HepG2 (cell line): ENCODE measurements at regions not wholly inside any gene's neighbourhood (a gene's known extent, or its start where the extent isn't known, plus 50 kb on each side); places are given as distances from the start of the nearest gene placed in this dataset.

Experiments
- ATAC-seq: fragments of 200-7000 bp; cut with Tn5 transposase; 3 replicates; pipeline ENCODE4 v1.9.1; 2020; ENCODE audit warnings: mild to moderate bottlenecking, moderate library complexity
- BruUV-seq: library from RNA; stranded (reverse); fragments of 400-500 nt; replicated peaks from 2 replicates; lab custom pipeline; 2021; lab: Mats Ljungman, UMichigan
- CTCF ChIA-PET: fragments of 300-600 bp; formaldehyde crosslinking; extraction: SDS; loops from one replicate; lab custom pipeline; 2021; ENCODE audit warnings: low total read pairs, inconsistent platforms, low intra/inter-chr PET ratio; lab: Yijun Ruan, JAX
- POLR2A ChIA-PET: fragments of 350-600 bp; sonication (Branson Sonifier 250); formaldehyde crosslinking; loops from one replicate; lab custom pipeline; 2020; ENCODE audit warnings: antibody characterized with exemption, inconsistent platforms; lab: Yijun Ruan, JAX
- DNase-seq: peaks from one replicate; pipeline ENCODE4 v3.0.0-alpha.2; 2015; ENCODE audit warnings: low spot score
- FAIRE-seq: peaks from 3 replicates; lab custom pipeline; 2011; peaks lifted over from hg19 to GRCh38; lab: Jason Lieb, UNC
- H2AFZ ChIP-seq: one replicate; pipeline ENCODE4 v1.6.1; 2011; ENCODE audit warnings: low read length, inconsistent platforms
- H3K27ac ChIP-seq: fragments of 300-600 bp; 3 replicates; pipeline ENCODE4 v1.8.0; 2011; ENCODE audit warnings: mixed run types, mild to moderate bottlenecking, mixed read lengths, low read length, inconsistent platforms; ENCODE audit not compliant: insufficient read depth; ENCODE audit errors: extremely low read length
- H3K27me3 ChIP-seq, 2 experiments: fragments of 200-600 bp in 1 of 2; 2 replicates in 1 of 2; 3 replicates in 1 of 2; pipeline versions ENCODE4 v1.6.0 to v1.8.0; 2011; ENCODE audit warnings: low read length in 2 of 2, mild to moderate bottlenecking in 2 of 2, moderate library complexity in 2 of 2, inconsistent platforms in 1 of 2; ENCODE audit not compliant: insufficient read depth in 2 of 2, control insufficient read depth in 1 of 2
- H3K36me3 ChIP-seq, 2 experiments: fragments of 200-600 bp in 1 of 2; replicated peaks in 1 of 2; 2 replicates in 1 of 2; 3 replicates in 1 of 2; pipeline versions ENCODE4 v1.5.1 to v1.8.0; 2011; ENCODE audit warnings: low read length in 2 of 2, inconsistent platforms in 1 of 2; ENCODE audit not compliant: insufficient read depth in 2 of 2, control insufficient read depth in 1 of 2
- H3K4me1 ChIP-seq: 2 replicates; pipeline ENCODE4 v1.5.1; 2012; ENCODE audit warnings: low read length, inconsistent platforms; ENCODE audit not compliant: insufficient read depth
- H3K4me2 ChIP-seq: 2 replicates; pipeline ENCODE4 v1.6.0; 2011; ENCODE audit warnings: low read depth, low read length, inconsistent platforms
- H3K4me3 ChIP-seq, 3 experiments: fragments of 200-600 bp in 1 of 3; sonication (generic), shearing (Covaris generic) in 1 of 3; replicated peaks in 1 of 3; 2 replicates each; pipeline ENCODE4 v1.5.1; 2011 to 2016; ENCODE audit warnings: low read length in 3 of 3, inconsistent platforms in 2 of 3, low read depth in 2 of 3, mild to moderate bottlenecking in 2 of 3, control low read depth in 1 of 3, mixed read lengths in 1 of 3; ENCODE audit not compliant: insufficient read depth in 1 of 3
- H3K79me2 ChIP-seq: one replicate; pipeline ENCODE4 v1.6.1; 2011; ENCODE audit warnings: low read length, inconsistent platforms; ENCODE audit not compliant: insufficient read depth
- H3K9ac ChIP-seq: 2 replicates; pipeline ENCODE4 v1.6.0; 2011; ENCODE audit warnings: mild to moderate bottlenecking, low read depth, low read length, inconsistent platforms; ENCODE audit not compliant: insufficient read depth
- H3K9me3 ChIP-seq: 2 replicates; pipeline ENCODE4 v1.5.1; 2012; ENCODE audit warnings: mild to moderate bottlenecking, low read length
- H4K20me1 ChIP-seq: 2 replicates; pipeline ENCODE4 v1.6.0; 2011; ENCODE audit warnings: inconsistent platforms, mild to moderate bottlenecking, low read length, moderate library complexity; ENCODE audit not compliant: insufficient read depth
- CBFB ChIP-seq: sonication (generic); formaldehyde crosslinking; IDR thresholded peaks from 2 replicates; pipeline ENCODE4 v1.4.0; 2020; ENCODE audit warnings: missing genetic modification reagents
- CC2D1A ChIP-seq: sonication (generic); formaldehyde crosslinking; IDR thresholded peaks from 2 replicates; pipeline ENCODE4 v1.8.1; 2023; ENCODE audit warnings: mild to moderate bottlenecking, missing genetic modification reagents
- CCAR2 ChIP-seq: fragments of 200-400 bp; formaldehyde crosslinking; optimal IDR thresholded peaks from 2 replicates; pipeline ENCODE3; 2018; ENCODE audit warnings: low read depth, mild to moderate bottlenecking, low read length, moderate library complexity
- RFXANK ChIP-seq: IDR thresholded peaks from 2 replicates; pipeline ENCODE4 v1.6.1; 2016
- ZC3H4 ChIP-seq: sonication (generic); formaldehyde crosslinking; IDR thresholded peaks from 2 replicates; pipeline ENCODE4 v1.4.0; 2020; ENCODE audit warnings: missing genetic modification reagents, borderline replicate concordance
- ZNF30 ChIP-seq: sonication (generic); formaldehyde crosslinking; IDR thresholded peaks from 2 replicates; pipeline ENCODE4 v1.5.0; 2020; ENCODE audit warnings: mild to moderate bottlenecking, missing genetic modification reagents
- ZNF598 ChIP-seq: sonication (generic); formaldehyde crosslinking; IDR thresholded peaks from 2 replicates; pipeline ENCODE4 v1.5.1; 2020; ENCODE audit warnings: mild to moderate bottlenecking, missing genetic modification reagents, borderline replicate concordance
- ZNF616 ChIP-seq: sonication (generic); formaldehyde crosslinking; IDR thresholded peaks from 2 replicates; pipeline ENCODE4 v1.5.0; 2020; ENCODE audit warnings: low read depth, mild to moderate bottlenecking, missing genetic modification reagents
- ZNF672 ChIP-seq: sonication (generic); formaldehyde crosslinking; IDR thresholded peaks from 2 replicates; pipeline ENCODE4 v1.8.1; 2022; ENCODE audit warnings: missing genetic modification reagents
- ZNF770 ChIP-seq: sonication (generic); formaldehyde crosslinking; IDR thresholded peaks from 2 replicates; pipeline ENCODE4 v1.5.0; 2020; ENCODE audit warnings: mild to moderate bottlenecking, missing genetic modification reagents
- ZNF777 ChIP-seq: sonication (generic); formaldehyde crosslinking; IDR thresholded peaks from 2 replicates; pipeline ENCODE4 v1.4.0; 2020; ENCODE audit warnings: missing genetic modification reagents
- WGBS: methylation state at CpG from one replicate; pipeline ENCODE4 v1.1.6; 2017; ENCODE audit warnings: low lambda C conversion rate; 5-methylcytosine and 5-hydroxymethylcytosine counted together
- in situ Hi-C: cut with HindIII; loops from 2 replicates; pipeline ENCODE4 v1.10.0; 2017; ENCODE audit warnings: low pct_unique_long_range_greater_than_20kb; ENCODE audit not compliant: extremely low pct_ligation_motif_present
- intact Hi-C: fragments of 100-400 bp; cut with micrococcal nuclease; formaldehyde crosslinking; loops from one replicate; pipeline ENCODE4 v1.10.0; 2022; ENCODE audit not compliant: unreplicated experiment
- TF ChIP-seq, protein P1 (sequence below): sonication (generic); formaldehyde crosslinking; IDR thresholded peaks from 2 replicates; pipeline ENCODE4 v1.5.1; 2020; ENCODE audit warnings: missing genetic modification reagents, mild to moderate bottlenecking, borderline replicate concordance

GRCh38 chr13:91076830-91077229, 270.7 kb upstream of the MIR17HG start:
- no peak overlapping the region for H3K4me3 ChIP-seq
- H3K4me2 ChIP-seq, result no peak overlapping the region
- no peaks in the 10 kb centered on the region for H3K79me2 ChIP-seq
- POLR2A ChIA-PET, result no interaction called here
- H3K27me3 ChIP-seq, result no peaks in the 10 kb centered on the region; a peak in 1 of 5 replicates
- H4K20me1 ChIP-seq, result no peaks in the 10 kb centered on the region
- DNase-seq (no peak), ATAC-seq (no peak), FAIRE-seq (no peak)
- no peaks in the 10 kb centered on the region for H3K36me3 ChIP-seq
- no peak overlapping the region for H3K9ac ChIP-seq
- CTCF ChIA-PET, result no interaction called here
- no peak overlapping the region for H2AFZ ChIP-seq
- WGBS, result 2% methylated on average over 2 of the region's 2 CpGs
- in situ Hi-C loops (no loop called here), intact Hi-C loops (no loop called here)
- no peaks in the 10 kb centered on the region for H3K4me1 ChIP-seq
- H3K27ac ChIP-seq, result no peak overlapping the region
- H3K9me3 ChIP-seq, result no peaks in the 10 kb centered on the region
- BruUV-seq, result no TSS peak
- TF ChIP-seq ZNF598 (CRISPR knock-in tag) (no peak), CCAR2 (no peak)
- TF ChIP-seq, protein P1, sequence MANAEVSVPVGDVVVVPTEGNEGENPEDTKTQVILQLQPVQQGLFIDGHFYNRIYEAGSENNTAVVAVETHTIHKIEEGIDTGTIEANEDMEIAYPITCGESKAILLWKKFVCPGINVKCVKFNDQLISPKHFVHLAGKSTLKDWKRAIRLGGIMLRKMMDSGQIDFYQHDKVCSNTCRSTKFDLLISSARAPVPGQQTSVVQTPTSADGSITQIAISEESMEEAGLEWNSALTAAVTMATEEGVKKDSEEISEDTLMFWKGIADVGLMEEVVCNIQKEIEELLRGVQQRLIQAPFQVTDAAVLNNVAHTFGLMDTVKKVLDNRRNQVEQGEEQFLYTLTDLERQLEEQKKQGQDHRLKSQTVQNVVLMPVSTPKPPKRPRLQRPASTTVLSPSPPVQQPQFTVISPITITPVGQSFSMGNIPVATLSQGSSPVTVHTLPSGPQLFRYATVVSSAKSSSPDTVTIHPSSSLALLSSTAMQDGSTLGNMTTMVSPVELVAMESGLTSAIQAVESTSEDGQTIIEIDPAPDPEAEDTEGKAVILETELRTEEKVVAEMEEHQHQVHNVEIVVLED (CRISPR knock-in tag), result no peak

DNA sequence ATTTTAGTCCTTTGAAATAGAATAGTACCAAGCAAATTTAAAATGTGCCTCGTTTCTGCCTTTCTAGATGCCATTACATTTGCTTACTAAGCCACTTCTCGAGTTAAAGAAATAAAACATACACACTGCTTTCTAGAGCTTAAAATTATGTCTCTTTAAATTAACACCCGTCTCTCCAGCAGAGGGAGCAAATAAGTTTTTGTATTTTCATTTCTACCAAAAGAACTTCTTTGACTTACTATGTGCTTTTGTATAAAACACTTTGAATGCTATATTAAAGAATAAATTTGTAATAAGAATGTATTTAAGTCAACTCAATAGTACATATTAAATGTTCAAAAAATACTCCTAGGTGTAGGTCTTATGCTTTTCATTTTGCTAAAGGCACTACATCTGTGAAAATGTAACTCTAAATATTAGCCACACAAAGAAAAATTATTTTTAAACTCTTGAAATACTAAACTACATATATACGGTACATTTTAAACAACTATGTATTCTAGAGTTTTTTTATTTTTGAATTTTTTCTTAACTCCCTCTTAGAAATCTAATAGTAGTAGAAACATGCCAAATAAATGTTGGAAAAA, 269.3 kb upstream of the MIR17HG start:
- ChIA-PET CTCF (interaction anchor here (1.3 kb wide), 1 partner anchor 107 kb away, joined by 5 read pairs; no protein-coding TSS in a partner anchor), POLR2A (no interaction called here)
- H3K36me3 ChIP-seq, result no peaks in the 10 kb centered on the region
- no peak overlapping the region for H3K27ac ChIP-seq
- in situ Hi-C loops (no loop called here), intact Hi-C loops (no loop called here)
- no peak for ATAC-seq
- no peaks in the 10 kb centered on the region for H3K79me2 ChIP-seq
- FAIRE-seq, result no peak
- H3K4me1 ChIP-seq, result no peaks in the 10 kb centered on the region
- 1% methylated on average over 4 of the region's 4 CpGs for WGBS
- no peak overlapping the region for H3K4me2 ChIP-seq
- H3K9me3 ChIP-seq, result no peaks in the 10 kb centered on the region
- H3K27me3 ChIP-seq, result no peaks in the 10 kb centered on the region
- no peak overlapping the region for H3K9ac ChIP-seq
- BruUV-seq, result no TSS peak
- DNase-seq, result no peak
- H4K20me1 ChIP-seq, result no peaks in the 10 kb centered on the region
- no peak overlapping the region for H2AFZ ChIP-seq
- no peak overlapping the region for H3K4me3 ChIP-seq
- TF ChIP-seq ZNF616, result no peak
- no peak for TF ChIP-seq CC2D1A (CRISPR knock-in tag)
- TF ChIP-seq ZNF770 (CRISPR knock-in tag), result no peak
- TF ChIP-seq ZNF30 (CRISPR knock-in tag), result no peak
- no peak for TF ChIP-seq CBFB (CRISPR knock-in tag)
- TF ChIP-seq RFXANK, result no peak
- TF ChIP-seq ZNF777, result no peak
- TF ChIP-seq ZC3H4 (CRISPR knock-in tag), result no peak
- no peak for TF ChIP-seq ZNF672
